ENCODE measurements at regions not wholly inside any gene's neighbourhood (a gene's known extent, or its start where the extent isn't known, plus 50 kb on each side); places are given as distances from the start of the nearest gene placed in this dataset.

- no peak for FAIRE-seq
These were observed 321.9 kb downstream of the ZSWIM6 start for GRCh38 chr5:61653807-61654580.

GRCh38 chr5:61654876-61655275 lies 322.8 kb downstream of the ZSWIM6 start:
- FAIRE-seq, result no peak

- FAIRE-seq, result no peak
These were observed 325.0 kb downstream of the ZSWIM6 start for GRCh38 chr5:61657010-61657409.

GRCh38 chr5:61657686-61658085 lies 325.6 kb downstream of the ZSWIM6 start:
- FAIRE-seq, result no peak

- FAIRE-seq, result no peak
These were observed 326.5 kb downstream of the ZSWIM6 start for GRCh38 chr5:61658592-61659008.

GRCh38 chr5:61659221-61659696 lies 327.2 kb downstream of the ZSWIM6 start:
- no peak for FAIRE-seq

- FAIRE-seq, result no peak
These were observed 330.6 kb downstream of the ZSWIM6 start for GRCh38 chr5:61662670-61663069.

- FAIRE-seq, result no peak
These were observed 334.1 kb downstream of the ZSWIM6 start for GRCh38 chr5:61666064-61666621.

GRCh38 chr5:61667525-61668218 lies 335.6 kb downstream of the ZSWIM6 start:
- FAIRE-seq, result no peak

- FAIRE-seq, result no peak
These were observed 337.5 kb downstream of the ZSWIM6 start for GRCh38 chr5:61669531-61669930.

- no peak for FAIRE-seq
These were observed 338.9 kb downstream of the ZSWIM6 start for GRCh38 chr5:61670941-61671340.

- FAIRE-seq, result no peak
These were observed 341.1 kb downstream of the ZSWIM6 start for GRCh38 chr5:61673007-61673735.

GRCh38 chr5:61674378-61674777 lies 342.3 kb downstream of the ZSWIM6 start:
- no peak for FAIRE-seq

- no peak for FAIRE-seq
These were observed 343.1 kb downstream of the ZSWIM6 start for GRCh38 chr5:61675015-61675692.

- FAIRE-seq, result no peak
These were observed 345.2 kb downstream of the ZSWIM6 start for GRCh38 chr5:61677220-61677619.

- no peak for FAIRE-seq
These were observed 346.9 kb downstream of the ZSWIM6 start for GRCh38 chr5:61678966-61679365.

- FAIRE-seq, result no peak
These were observed 347.5 kb downstream of the ZSWIM6 start for GRCh38 chr5:61679562-61679961.

GRCh38 chr5:61680247-61680646 lies 348.2 kb downstream of the ZSWIM6 start:
- no peak for FAIRE-seq

- no peak for FAIRE-seq
These were observed 351.1 kb downstream of the ZSWIM6 start for GRCh38 chr5:61683148-61683547.

- FAIRE-seq, result no peak
These were observed 351.9 kb downstream of the ZSWIM6 start for GRCh38 chr5:61683926-61684325.

GRCh38 chr5:61686491-61687257 lies 354.6 kb downstream of the ZSWIM6 start:
- no peak for FAIRE-seq

GRCh38 chr5:61687371-61687770 lies 355.3 kb downstream of the ZSWIM6 start:
- FAIRE-seq, result no peak

Measured in G401.6 (cell line).